SJSA1 (cell line): ENCODE measurements at regions not wholly inside any gene's neighbourhood (a gene's known extent, or its start where the extent isn't known, plus 50 kb on each side); places are given as distances from the start of the nearest gene placed in this dataset.

ENCODE experiments used
- DNase-seq, 2 experiments: peaks; one replicate each; pipeline ENCODE4 v3.0.0-alpha.2; 2015 to 2020; ENCODE audit warnings: low spot score in 2 of 2, low read depth in 1 of 2
- H3K27ac ChIP-seq: fragments of 250-450 bp; sonication (Bioruptor Pico); 2 replicates; pipeline ENCODE4 v1.5.1; 2020; ENCODE audit warnings: mild to moderate bottlenecking, moderate library complexity
- H3K27me3 ChIP-seq: fragments of 250-450 bp; sonication (Bioruptor Pico); replicated peaks from 2 replicates; pipeline ENCODE4 v1.5.1; 2020; ENCODE audit warnings: mild to moderate bottlenecking, moderate library complexity
- H3K36me3 ChIP-seq: fragments of 250-450 bp; sonication (Bioruptor Pico); 2 replicates; pipeline ENCODE4 v1.5.1; 2020; ENCODE audit warnings: mild to moderate bottlenecking
- H3K4me1 ChIP-seq: fragments of 250-450 bp; sonication (Bioruptor Pico); replicated peaks from 2 replicates; pipeline ENCODE4 v1.6.1; 2021; ENCODE audit warnings: mild to moderate bottlenecking
- H3K4me3 ChIP-seq: fragments of 250-450 bp; sonication (Bioruptor Pico); 2 replicates; pipeline ENCODE4 v1.5.1; 2020; ENCODE audit warnings: mild to moderate bottlenecking
- H3K9me3 ChIP-seq: fragments of 250-450 bp; sonication (Bioruptor Pico); replicated peaks from 2 replicates; pipeline ENCODE4 v1.5.1; 2020; ENCODE audit warnings: mild to moderate bottlenecking

DNA sequence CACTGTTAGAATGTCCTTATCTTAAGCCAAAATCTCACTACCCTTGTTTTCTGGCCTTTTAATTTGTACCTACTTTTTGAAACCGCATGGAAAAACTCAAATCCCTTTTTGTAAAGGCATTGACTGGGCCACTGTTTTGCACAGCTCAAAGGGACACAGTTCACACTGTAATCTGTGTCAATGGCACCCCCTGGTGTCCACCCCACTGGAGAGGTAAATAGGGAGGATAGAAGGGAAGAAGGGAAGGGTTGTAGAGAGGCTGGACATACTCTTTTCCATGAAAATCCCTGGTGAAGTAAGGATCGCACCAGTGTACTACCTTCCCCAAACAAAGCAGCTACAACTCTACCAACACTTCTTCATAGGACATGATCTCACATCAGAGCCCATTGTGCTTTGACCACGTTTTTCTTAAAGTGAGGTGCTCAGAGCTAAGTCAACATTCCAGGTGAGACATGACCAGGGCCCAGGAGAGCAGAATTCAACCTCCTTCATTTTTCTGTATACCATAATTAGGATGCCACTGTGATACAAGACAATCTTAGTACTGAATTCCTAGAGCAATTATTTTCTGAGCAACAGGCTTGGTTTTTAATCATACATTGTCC, 92.4 kb upstream of the RMDN2 start:
- no peak overlapping the region for H3K4me3 ChIP-seq
- no peaks in the 10 kb centered on the region for H3K27me3 ChIP-seq
- H3K36me3 ChIP-seq = no peaks in the 10 kb centered on the region
- H3K9me3 ChIP-seq = no peaks in the 10 kb centered on the region
- H3K27ac ChIP-seq = peak overlapping the region; percentile 5; the same call in 1 of the 2 replicates
- H3K4me1 ChIP-seq = peaks cover 48% of the 10 kb centered on the region
- peak; percentile 85 to 93 for DNase-seq

- Histone ChIP-seq H3K27me3 (no peaks in the 10 kb centered on the region), H3K36me3 (no peaks in the 10 kb centered on the region), H3K9me3 (no peaks in the 10 kb centered on the region), H3K4me3 (no peak overlapping the region), H3K4me1 (peaks cover 41% of the 10 kb centered on the region), H3K27ac (peak overlapping the region; percentile 44)
- DNase-seq = peak; percentile 44 to 62
These were observed 91.7 kb upstream of the RMDN2 start for GRCh38 chr2:37833423-37833822.

- no peak for DNase-seq
- H3K27me3 ChIP-seq = no peaks in the 10 kb centered on the region
- H3K4me3 ChIP-seq = no peak overlapping the region
- no peaks in the 10 kb centered on the region for H3K36me3 ChIP-seq
- H3K4me1 ChIP-seq = peaks cover 20% of the 10 kb centered on the region
- H3K27ac ChIP-seq = no peak overlapping the region
- H3K9me3 ChIP-seq = no peaks in the 10 kb centered on the region
These were observed 88.8 kb upstream of the RMDN2 start for GRCh38 chr2:37836270-37836669.

DNA sequence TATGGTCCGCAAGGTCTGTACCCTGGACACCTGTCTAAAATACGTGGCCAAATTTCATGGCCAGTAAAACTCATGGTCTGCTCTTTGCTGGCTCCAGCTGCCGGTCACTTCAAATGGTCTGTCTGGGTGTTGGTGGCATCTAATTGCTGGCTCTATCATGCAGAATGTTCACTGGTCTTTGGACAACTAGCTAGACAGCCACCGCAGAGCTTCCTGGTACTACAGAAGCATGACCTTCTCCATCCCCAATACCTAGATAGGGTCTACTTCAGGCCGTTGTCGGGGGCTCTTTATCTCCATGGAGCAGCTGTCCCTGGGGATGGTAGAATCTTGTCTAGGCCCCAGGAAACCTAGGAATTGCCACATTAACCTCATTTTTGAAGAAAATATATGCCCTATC, 88.4 kb upstream of the RMDN2 start:
- Histone ChIP-seq H3K4me1 (peaks cover 17% of the 10 kb centered on the region), H3K9me3 (no peaks in the 10 kb centered on the region), H3K4me3 (no peak overlapping the region), H3K27ac (no peak overlapping the region), H3K36me3 (no peaks in the 10 kb centered on the region), H3K27me3 (no peaks in the 10 kb centered on the region)
- DNase-seq = no peak

GRCh38 chr2:37837628-37838328, 87.3 kb upstream of the RMDN2 start:
- DNase-seq = no peak
- H3K4me3 ChIP-seq = no peak overlapping the region
- H3K4me1 ChIP-seq = peaks cover 12% of the 10 kb centered on the region
- H3K27me3 ChIP-seq = no peaks in the 10 kb centered on the region
- H3K9me3 ChIP-seq = no peaks in the 10 kb centered on the region
- H3K36me3 ChIP-seq = no peaks in the 10 kb centered on the region
- no peak overlapping the region for H3K27ac ChIP-seq

DNA sequence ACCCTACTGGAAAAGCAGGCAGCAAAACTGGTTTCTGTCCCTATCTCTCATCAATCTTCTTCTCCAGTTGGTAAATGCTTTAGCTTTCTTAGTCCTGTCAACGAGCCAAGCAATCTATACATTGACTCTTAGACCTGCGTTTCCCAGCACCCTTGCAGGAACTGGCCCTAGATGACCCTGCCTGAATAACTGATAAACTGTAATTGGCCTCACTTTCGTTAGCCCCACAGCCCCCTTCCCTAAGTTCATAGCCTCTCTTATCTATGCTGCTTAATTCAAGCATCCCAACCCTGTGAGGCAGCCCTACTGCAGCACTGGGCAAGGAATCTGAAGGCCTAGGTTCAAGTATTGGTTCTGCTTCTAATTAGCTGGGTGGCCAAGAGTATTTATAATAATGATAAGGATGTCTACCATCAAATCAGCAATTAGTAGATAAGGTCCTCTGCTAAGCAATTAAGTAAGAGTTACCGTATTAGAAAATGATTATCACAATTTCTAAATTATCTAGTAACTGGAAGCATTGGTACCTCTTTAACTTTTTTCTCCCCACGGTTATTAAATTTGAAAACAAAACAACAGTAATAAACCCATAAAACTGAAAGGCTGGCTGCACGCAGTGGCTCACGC, 86.4 kb upstream of the RMDN2 start:
- Histone ChIP-seq H3K9me3 (no peaks in the 10 kb centered on the region), H3K4me1 (peaks cover 7% of the 10 kb centered on the region), H3K27me3 (no peaks in the 10 kb centered on the region), H3K27ac (no peak overlapping the region), H3K36me3 (no peaks in the 10 kb centered on the region), H3K4me3 (no peak overlapping the region)
- no peak for DNase-seq

DNA sequence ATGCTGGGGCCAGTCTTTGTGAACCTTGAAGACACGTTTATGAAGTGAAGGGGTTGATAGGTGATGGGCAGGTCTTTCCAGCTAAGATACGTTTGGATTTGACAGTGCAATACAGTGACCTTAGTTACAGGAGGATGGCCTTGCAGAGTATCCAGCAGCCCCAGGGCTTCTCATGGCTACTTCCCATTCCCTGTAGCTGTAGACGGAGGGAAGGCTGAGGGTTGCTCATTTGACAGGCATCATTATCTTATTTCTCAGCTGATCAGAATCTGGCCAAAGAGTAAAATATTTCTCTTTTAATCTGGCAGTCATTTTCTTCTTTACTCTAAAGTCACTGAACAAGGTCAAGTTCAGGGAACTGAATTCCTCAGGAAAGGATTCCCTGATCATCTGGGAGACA, 85.1 kb upstream of the RMDN2 start:
- H3K9me3 ChIP-seq = no peaks in the 10 kb centered on the region
- no peaks in the 10 kb centered on the region for H3K36me3 ChIP-seq
- H3K27ac ChIP-seq = no peak overlapping the region
- no peak overlapping the region for H3K4me3 ChIP-seq
- peaks cover 4% of the 10 kb centered on the region; the same call in 1 of the 2 replicates for H3K4me1 ChIP-seq
- no peaks in the 10 kb centered on the region for H3K27me3 ChIP-seq
- no peak for DNase-seq

DNA sequence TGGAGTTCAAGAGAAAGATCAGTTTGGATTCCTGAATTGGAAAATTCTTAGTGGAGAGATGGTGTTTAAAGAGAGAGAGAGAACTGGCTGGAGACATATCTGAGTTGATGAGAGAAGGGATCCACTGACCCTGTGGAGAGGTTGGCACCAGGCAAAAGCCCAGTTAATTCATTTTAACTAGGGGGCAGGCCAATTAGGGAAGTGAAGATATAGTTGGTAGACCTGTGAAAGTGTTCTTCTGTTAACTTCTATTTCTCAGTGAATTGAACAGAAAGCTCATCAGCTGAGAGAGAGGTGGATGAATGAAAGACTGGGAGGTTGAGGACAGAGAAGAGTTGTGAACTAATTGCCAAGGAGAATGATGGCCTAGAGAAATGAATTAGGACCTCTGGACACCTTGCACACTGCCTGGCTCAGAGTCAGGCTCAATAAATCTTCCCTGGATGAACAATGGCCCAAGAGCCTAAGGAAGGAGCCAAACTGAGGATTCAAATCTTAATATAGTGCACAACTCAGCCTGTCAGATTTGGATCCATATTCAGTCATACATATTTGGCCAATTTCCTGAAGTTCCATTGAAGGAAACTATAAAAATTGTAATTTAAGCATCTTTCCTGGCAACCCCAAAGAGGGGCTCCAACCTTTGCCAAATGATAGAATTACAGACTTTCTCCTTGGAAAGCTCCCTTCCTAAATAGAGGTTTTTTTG, 82.2 kb upstream of the RMDN2 start:
- Histone ChIP-seq H3K4me3 (no peak overlapping the region), H3K4me1 (peaks cover 4% of the 10 kb centered on the region; the same call in 1 of the 2 replicates), H3K36me3 (no peaks in the 10 kb centered on the region), H3K9me3 (no peaks in the 10 kb centered on the region), H3K27ac (no peak overlapping the region), H3K27me3 (no peaks in the 10 kb centered on the region)
- no peak for DNase-seq

GRCh38 chr2:37843556-37843955, 81.5 kb upstream of the RMDN2 start:
- no peak for DNase-seq
- no peaks in the 10 kb centered on the region for H3K36me3 ChIP-seq
- no peaks in the 10 kb centered on the region for H3K9me3 ChIP-seq
- peaks cover 4% of the 10 kb centered on the region; the same call in 1 of the 2 replicates for H3K4me1 ChIP-seq
- no peaks in the 10 kb centered on the region for H3K27me3 ChIP-seq
- H3K4me3 ChIP-seq = no peak overlapping the region
- H3K27ac ChIP-seq = no peak overlapping the region

- Histone ChIP-seq H3K4me1 (peaks cover 4% of the 10 kb centered on the region; the same call in 1 of the 2 replicates), H3K9me3 (no peaks in the 10 kb centered on the region), H3K36me3 (no peaks in the 10 kb centered on the region), H3K27ac (no peak overlapping the region), H3K27me3 (no peaks in the 10 kb centered on the region), H3K4me3 (no peak overlapping the region)
- no peak for DNase-seq
These were observed 78.9 kb upstream of the RMDN2 start for GRCh38 chr2:37846207-37846606.

DNA sequence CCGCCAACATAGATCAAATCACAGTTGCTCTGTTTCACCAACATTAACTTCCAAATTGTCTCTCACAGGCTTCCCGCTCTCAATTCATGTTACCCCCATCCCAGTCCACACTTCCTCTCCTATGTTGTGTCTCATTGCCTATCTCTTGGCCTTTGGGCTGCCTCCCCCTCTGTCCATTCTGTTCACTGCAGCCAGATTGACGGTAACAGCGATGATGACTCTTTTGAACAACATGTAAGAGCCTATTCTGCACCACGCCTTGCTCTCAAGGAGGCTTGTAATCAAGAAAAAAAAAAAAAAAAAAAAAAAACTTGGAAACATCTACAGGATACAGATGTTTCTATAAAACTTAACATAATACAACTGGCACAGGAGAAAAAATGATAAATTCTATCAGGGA, 77.3 kb upstream of the RMDN2 start:
- Histone ChIP-seq H3K9me3 (no peaks in the 10 kb centered on the region), H3K27me3 (no peaks in the 10 kb centered on the region), H3K27ac (no peak overlapping the region), H3K4me1 (peaks cover 4% of the 10 kb centered on the region; the same call in 1 of the 2 replicates), H3K4me3 (no peak overlapping the region), H3K36me3 (no peaks in the 10 kb centered on the region)
- no peak for DNase-seq

DNA sequence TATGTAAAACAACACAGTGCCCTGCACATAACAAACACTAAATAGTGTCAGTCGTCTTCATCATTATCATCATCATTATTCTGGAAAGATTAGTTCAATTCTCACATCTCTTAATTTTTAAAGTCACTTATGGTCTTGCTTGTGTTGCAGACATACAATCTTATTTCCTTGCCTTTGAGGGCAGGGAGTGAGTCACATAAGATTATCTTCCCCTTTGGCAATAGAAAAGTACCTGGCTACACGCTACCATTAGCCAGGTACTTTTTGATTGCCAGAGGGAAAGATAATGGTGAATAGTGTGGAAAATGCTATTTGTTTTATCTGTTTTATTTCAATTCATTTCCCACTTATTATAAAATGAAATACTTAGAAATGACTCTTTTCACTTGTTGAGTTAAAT, 76.6 kb upstream of the RMDN2 start:
- Histone ChIP-seq H3K27ac (no peak overlapping the region), H3K27me3 (no peaks in the 10 kb centered on the region), H3K4me3 (no peak overlapping the region), H3K36me3 (no peaks in the 10 kb centered on the region), H3K4me1 (peaks cover under 1% of the 10 kb centered on the region; the same call in 1 of the 2 replicates), H3K9me3 (no peaks in the 10 kb centered on the region)
- no peak for DNase-seq

GRCh38 chr2:37849911-37850310, 75.2 kb upstream of the RMDN2 start:
- Histone ChIP-seq H3K4me3 (no peak overlapping the region), H3K36me3 (no peaks in the 10 kb centered on the region), H3K27me3 (no peaks in the 10 kb centered on the region), H3K9me3 (no peaks in the 10 kb centered on the region), H3K4me1 (no peaks in the 10 kb centered on the region), H3K27ac (no peak overlapping the region)
- no peak for DNase-seq

GRCh38 chr2:37851428-37851827, 73.7 kb upstream of the RMDN2 start:
- H3K36me3 ChIP-seq = no peaks in the 10 kb centered on the region
- no peaks in the 10 kb centered on the region for H3K27me3 ChIP-seq
- no peak overlapping the region for H3K27ac ChIP-seq
- no peak overlapping the region for H3K4me3 ChIP-seq
- H3K4me1 ChIP-seq = no peaks in the 10 kb centered on the region
- no peaks in the 10 kb centered on the region for H3K9me3 ChIP-seq
- DNase-seq = no peak
